AG08396 (cell line): ENCODE measurements at regions not wholly inside any gene's neighbourhood (a gene's known extent, or its start where the extent isn't known, plus 50 kb on each side); places are given as distances from the start of the nearest gene placed in this dataset.

ENCODE experiments used
- DNase-seq: peaks from one replicate; pipeline ENCODE4 v3.0.0; 2012; ENCODE audit warnings: low spot score, mixed read lengths

GRCh38 chr4:57490520-57491255, 380.5 kb upstream of the IGFBP7 start:
- DNase-seq = no peak

GRCh38 chr4:57488366-57489162, 378.4 kb upstream of the IGFBP7 start:
- no peak for DNase-seq

GRCh38 chr4:57475424-57475823, 365.2 kb upstream of the IGFBP7 start:
- DNase-seq = no peak

GRCh38 chr4:57465321-57466056, 355.3 kb upstream of the IGFBP7 start:
- no peak for DNase-seq

- DNase-seq = no peak
Measured at GRCh38 chr4:57462843-57463242, 352.7 kb upstream of the IGFBP7 start.

GRCh38 chr4:57460967-57461366, 350.8 kb upstream of the IGFBP7 start:
- DNase-seq = no peak

GRCh38 chr4:57448901-57449300, 338.7 kb upstream of the IGFBP7 start:
- no peak for DNase-seq

GRCh38 chr4:57448452-57448851, 338.3 kb upstream of the IGFBP7 start:
- DNase-seq = no peak

- no peak for DNase-seq
Measured at GRCh38 chr4:57446266-57446665, 336.1 kb upstream of the IGFBP7 start.

GRCh38 chr4:57445686-57446085, 335.5 kb upstream of the IGFBP7 start:
- DNase-seq = no peak

- no peak for DNase-seq
Measured at GRCh38 chr4:57444671-57445070, 334.5 kb upstream of the IGFBP7 start.

- no peak for DNase-seq
Measured at GRCh38 chr4:57443787-57444186, 333.6 kb upstream of the IGFBP7 start.

- DNase-seq = no peak
Measured at GRCh38 chr4:57443308-57443707, 333.1 kb upstream of the IGFBP7 start.

GRCh38 chr4:57442831-57443291, 332.7 kb upstream of the IGFBP7 start:
- peak; percentile 29 for DNase-seq

GRCh38 chr4:57442241-57442640, 332.1 kb upstream of the IGFBP7 start:
- no peak for DNase-seq

- DNase-seq = no peak
Measured at GRCh38 chr4:57437649-57438048, 327.5 kb upstream of the IGFBP7 start.

GRCh38 chr4:57435300-57435699, 325.1 kb upstream of the IGFBP7 start:
- DNase-seq = no peak

- DNase-seq = no peak
Measured at GRCh38 chr4:57430726-57431125, 320.5 kb upstream of the IGFBP7 start.

GRCh38 chr4:57426779-57427395, 316.7 kb upstream of the IGFBP7 start:
- DNase-seq = peak; percentile 73

GRCh38 chr4:57425610-57426009, 315.4 kb upstream of the IGFBP7 start:
- DNase-seq = no peak

GRCh38 chr4:57424232-57424897, 314.2 kb upstream of the IGFBP7 start:
- peak; percentile 47 for DNase-seq

GRCh38 chr4:57418133-57418532, 307.9 kb upstream of the IGFBP7 start:
- DNase-seq = no peak
